HG03095 (cell line): ENCODE measurements at regions not wholly inside any gene's neighbourhood (a gene's known extent, or its start where the extent isn't known, plus 50 kb on each side); places are given as distances from the start of the nearest gene placed in this dataset.

Experiments used
- ATAC-seq: cut with Tn5 transposase; IDR thresholded peaks from one replicate; pipeline ENCODE4 v1.9.1; 2021; ENCODE audit warnings: moderate library complexity; ENCODE audit not compliant: unreplicated experiment

- peak; percentile 42 for ATAC-seq
These were observed 138.1 kb downstream of the TMCO5A start for GRCh38 chr15:38072348-38073177.

- no peak for ATAC-seq
These were observed 138.9 kb downstream of the TMCO5A start for GRCh38 chr15:38073178-38073946.

GRCh38 chr15:38074029-38074428, 139.6 kb downstream of the TMCO5A start:
- no peak for ATAC-seq

- no peak for ATAC-seq
These were observed 141.0 kb downstream of the TMCO5A start for GRCh38 chr15:38075466-38075865.

- no peak for ATAC-seq
These were observed 142.3 kb downstream of the TMCO5A start for GRCh38 chr15:38076786-38077185.

- no peak for ATAC-seq
These were observed 144.8 kb downstream of the TMCO5A start for GRCh38 chr15:38079236-38079635.

GRCh38 chr15:38080651-38081275, 146.3 kb downstream of the TMCO5A start:
- no peak for ATAC-seq

GRCh38 chr15:38084289-38084688, 149.8 kb downstream of the TMCO5A start:
- peak; percentile 62 for ATAC-seq

GRCh38 chr15:38085114-38085513, 150.7 kb downstream of the TMCO5A start:
- no peak for ATAC-seq

- no peak for ATAC-seq
These were observed 151.6 kb downstream of the TMCO5A start for GRCh38 chr15:38085931-38086568.

- ATAC-seq, result no peak
These were observed 152.2 kb downstream of the TMCO5A start for GRCh38 chr15:38086611-38087010.

- ATAC-seq, result no peak
These were observed 154.5 kb downstream of the TMCO5A start for GRCh38 chr15:38088971-38089370.

GRCh38 chr15:38090223-38090622, 155.8 kb downstream of the TMCO5A start:
- ATAC-seq, result no peak

- no peak for ATAC-seq
These were observed 156.2 kb downstream of the TMCO5A start for GRCh38 chr15:38090678-38091077.

- no peak for ATAC-seq
These were observed 156.7 kb downstream of the TMCO5A start for GRCh38 chr15:38091078-38091645.

GRCh38 chr15:38093931-38094330, 158.7 kb upstream of the SPRED1 start:
- ATAC-seq, result no peak

- ATAC-seq, result no peak
These were observed 149.7 kb upstream of the SPRED1 start for GRCh38 chr15:38102972-38103371.

GRCh38 chr15:38103564-38103963, 149.1 kb upstream of the SPRED1 start:
- ATAC-seq, result no peak

- ATAC-seq, result no peak
These were observed 141.6 kb upstream of the SPRED1 start for GRCh38 chr15:38111070-38111469.

GRCh38 chr15:38112406-38112805, 140.2 kb upstream of the SPRED1 start:
- no peak for ATAC-seq

- no peak for ATAC-seq
These were observed 137.5 kb upstream of the SPRED1 start for GRCh38 chr15:38115121-38115520.
